ENCODE measurements at regions not wholly inside any gene's neighbourhood (a gene's known extent, or its start where the extent isn't known, plus 50 kb on each side); places are given as distances from the start of the nearest gene placed in this dataset.

DNA sequence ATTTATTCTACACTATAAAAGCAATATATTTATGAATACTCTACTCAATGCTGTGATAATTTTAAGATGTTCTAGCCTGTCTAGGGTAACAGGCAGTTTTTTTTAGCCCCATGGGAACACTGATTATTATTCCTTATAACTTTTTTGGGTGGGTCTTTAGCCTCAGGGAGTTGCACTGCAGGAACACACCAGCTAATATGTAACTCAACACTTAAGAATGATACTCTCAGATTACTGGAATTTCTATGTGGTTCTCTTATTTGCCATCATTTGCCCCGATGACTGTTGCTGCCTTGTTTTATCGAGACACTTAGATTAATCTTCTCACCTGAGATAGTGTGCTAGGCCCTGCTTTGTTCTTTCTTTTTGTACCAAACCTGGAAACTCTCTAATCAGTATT is 396.9 kb upstream of the SLITRK1 start:
- Histone ChIP-seq H4K20me1 (ENCODE audit: low read depth) (no peaks in the 10 kb centered on the region), H3K9me3 (ENCODE audit: low read depth) (no peaks in the 10 kb centered on the region), H3K79me2 (ENCODE audit: low read depth) (no peaks in the 10 kb centered on the region), H2AFZ (replicated peaks) (no peak overlapping the region), H3K4me3 (no peak overlapping the region), H3K27ac (no peak overlapping the region), H3K4me2 (no peak overlapping the region), H3F3A (ENCODE audit: low read depth) (no peaks in the 10 kb centered on the region), H3K27me3 (no peaks in the 10 kb centered on the region), H3K36me3 (no peaks in the 10 kb centered on the region), H3K9ac (no peak overlapping the region), H3K4me1 (no peaks in the 10 kb centered on the region)
- no peak overlapping the region for H3K4me3 Mint-ChIP-seq
- H3K9me3 Mint-ChIP-seq: no peaks in the 10 kb centered on the region
- no peak for DNase-seq (ENCODE audit: low spot score)
- H3K36me3 Mint-ChIP-seq: no peaks in the 10 kb centered on the region
- H3K27me3 Mint-ChIP-seq (ENCODE audit: insufficient read depth, low read depth): no peaks in the 10 kb centered on the region
- TF ChIP-seq CTCF (IDR thresholded peaks at IDR 0.05) (no peak), EZH2phosphoT487 (IDR thresholded peaks at IDR 0.05) (no peak), EZH2 (IDR thresholded peaks at IDR 0.05) (no peak)
- no peaks in the 10 kb centered on the region for H3K4me1 Mint-ChIP-seq
- H3K27ac Mint-ChIP-seq: no peak overlapping the region

DNA sequence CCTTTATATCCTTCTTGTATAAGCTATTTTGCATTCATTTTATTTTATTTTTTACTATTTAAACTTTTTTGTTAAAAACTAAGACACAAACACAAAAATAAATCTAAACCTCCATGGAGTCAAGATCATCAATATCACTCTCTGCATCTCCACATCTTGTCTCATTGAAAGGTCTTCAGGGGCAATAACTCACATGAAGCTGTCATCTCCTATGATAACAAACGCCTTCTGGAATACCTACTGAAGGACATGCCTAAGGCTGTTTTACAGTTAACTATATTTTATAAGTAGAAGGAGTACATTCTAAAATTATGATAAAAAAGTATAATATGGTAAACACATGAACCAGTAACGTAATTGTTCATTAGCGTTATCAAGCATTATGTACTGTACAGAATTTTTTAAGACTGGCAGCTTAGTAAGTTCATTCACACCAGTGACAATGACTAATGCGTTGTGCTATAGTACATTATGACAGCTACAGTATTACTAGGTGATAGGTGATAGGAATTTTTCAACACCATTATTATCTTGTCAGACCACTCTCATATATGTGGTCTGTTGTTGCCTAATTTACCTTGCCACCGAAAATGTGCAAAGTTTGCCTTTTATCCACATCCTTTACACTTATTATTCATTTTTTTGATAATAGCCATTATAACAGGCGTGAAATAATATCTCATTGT is 390.7 kb upstream of the SLITRK1 start:
- no peaks in the 10 kb centered on the region for H3K36me3 Mint-ChIP-seq
- H3K27me3 ChIP-seq: no peaks in the 10 kb centered on the region
- no peak overlapping the region for H3K27ac ChIP-seq
- H3K4me1 ChIP-seq: no peaks in the 10 kb centered on the region
- no peak overlapping the region for H3K4me2 ChIP-seq
- H3K27me3 Mint-ChIP-seq (ENCODE audit: insufficient read depth, low read depth): no peaks in the 10 kb centered on the region
- H3K9me3 Mint-ChIP-seq: no peaks in the 10 kb centered on the region
- no peaks in the 10 kb centered on the region for H4K20me1 ChIP-seq (ENCODE audit: low read depth)
- no peak overlapping the region for H3K4me3 Mint-ChIP-seq
- TF ChIP-seq EZH2phosphoT487 (IDR thresholded peaks at IDR 0.05) (no peak), CTCF (IDR thresholded peaks at IDR 0.05) (no peak), EZH2 (IDR thresholded peaks at IDR 0.05) (no peak)
- no peaks in the 10 kb centered on the region for H3K4me1 Mint-ChIP-seq
- H3K4me3 ChIP-seq: no peak overlapping the region
- H2AFZ ChIP-seq (replicated peaks): no peak overlapping the region
- H3K9me3 ChIP-seq (ENCODE audit: low read depth): no peaks in the 10 kb centered on the region
- H3K27ac Mint-ChIP-seq: no peak overlapping the region
- H3K36me3 ChIP-seq: no peaks in the 10 kb centered on the region
- no peaks in the 10 kb centered on the region for H3F3A ChIP-seq (ENCODE audit: low read depth)
- H3K9ac ChIP-seq: no peak overlapping the region
- H3K79me2 ChIP-seq (ENCODE audit: low read depth): no peaks in the 10 kb centered on the region
- DNase-seq (ENCODE audit: low spot score): no peak

GRCh38 chr13:84265257-84265764 is 383.0 kb upstream of the SLITRK1 start:
- Mint-ChIP-seq H3K4me3 (no peak overlapping the region), H3K27ac (no peak overlapping the region), H3K36me3 (no peaks in the 10 kb centered on the region), H3K27me3 (ENCODE audit: insufficient read depth, low read depth) (no peaks in the 10 kb centered on the region), H3K9me3 (no peaks in the 10 kb centered on the region), H3K4me1 (peaks cover 12% of the 10 kb centered on the region)
- H3K36me3 ChIP-seq: no peaks in the 10 kb centered on the region
- no peaks in the 10 kb centered on the region for H3K79me2 ChIP-seq (ENCODE audit: low read depth)
- no peak for DNase-seq (ENCODE audit: low spot score)
- no peaks in the 10 kb centered on the region for H3F3A ChIP-seq (ENCODE audit: low read depth)
- H3K4me2 ChIP-seq: no peak overlapping the region
- no peaks in the 10 kb centered on the region for H3K27me3 ChIP-seq
- H3K4me3 ChIP-seq: no peak overlapping the region
- H3K4me1 ChIP-seq: no peaks in the 10 kb centered on the region
- H3K9ac ChIP-seq: no peak overlapping the region
- H4K20me1 ChIP-seq (ENCODE audit: low read depth): no peaks in the 10 kb centered on the region
- no peak overlapping the region for H3K27ac ChIP-seq
- no peak for TF ChIP-seq CTCF (IDR thresholded peaks at IDR 0.05)
- TF ChIP-seq EZH2phosphoT487 (IDR thresholded peaks at IDR 0.05): no peak
- no peak for TF ChIP-seq EZH2 (IDR thresholded peaks at IDR 0.05)
- no peak overlapping the region for H2AFZ ChIP-seq (replicated peaks)
- H3K9me3 ChIP-seq (ENCODE audit: low read depth): no peaks in the 10 kb centered on the region
